Testis (tissue), 2 donors: ENCODE measurements at regions not wholly inside any gene's neighbourhood (a gene's known extent, or its start where the extent isn't known, plus 50 kb on each side); places are given as distances from the start of the nearest gene placed in this dataset.
A peak's percentile ranks its signal among the peaks of the same experiment; 100 is the strongest.

Experiments
- DNase-seq: peaks from one replicate; pipeline ENCODE4 v3.0.0-alpha.2; 2019
- H3K27ac ChIP-seq, 2 donors: fragments of 200-600 bp; sonication (generic); one replicate each; pipeline ENCODE4 v1.5.1; 2019
- H3K27me3 ChIP-seq: fragments of 200-600 bp; sonication (generic); one replicate; pipeline ENCODE4 v1.5.1; 2019
- H3K36me3 ChIP-seq: fragments of 200-600 bp; sonication (generic); one replicate; pipeline ENCODE4 v1.5.1; 2017; ENCODE audit warnings: low read depth; ENCODE audit errors: missing control alignments
- H3K4me1 ChIP-seq: fragments of 200-600 bp; sonication (generic); one replicate; pipeline ENCODE4 v1.5.1; 2019
- H3K4me3 ChIP-seq, 2 donors: fragments of 200-600 bp; sonication (generic); one replicate each; pipeline ENCODE4 v1.5.1; 2017 to 2019
- H3K9me3 ChIP-seq: fragments of 200-600 bp; sonication (generic); one replicate; pipeline ENCODE4 v1.5.1; 2017
- CTCF ChIP-seq, 3 experiments: fragments of 450-650 bp in 2 of 3; fragments of 200-600 bp in 1 of 3; sonication (generic) in 1 of 3; IDR thresholded peaks; one replicate each; pipeline ENCODE4 v1.5.1; 2016 to 2019; ENCODE audit warnings: antibody characterized with exemption in 3 of 3, mild to moderate bottlenecking in 2 of 3, moderate library complexity in 1 of 3
- POLR2A ChIP-seq: fragments of 450-650 bp; IDR thresholded peaks from one replicate; pipeline ENCODE4 v1.6.1; 2017; ENCODE audit warnings: antibody characterized with exemption, mild to moderate bottlenecking, moderate library complexity
- WGBS, 2 donors: methylation state at CpG; one replicate each; pipeline ENCODE4 v1.1.5; 2018; 5-methylcytosine and 5-hydroxymethylcytosine counted together
- intact Hi-C: fragments of 100-400 bp; cut with DNase I; formaldehyde crosslinking; loops from one replicate; pipeline ENCODE4 v1.15.1; 2023; ENCODE audit warnings: low total_unique reads

- peak overlapping the region in 1 of 2 donors; percentile 28 for H3K27ac ChIP-seq
- peaks cover 5% of the 10 kb centered on the region for H3K4me1 ChIP-seq
- H3K27me3 ChIP-seq, result no peaks in the 10 kb centered on the region
- H3K9me3 ChIP-seq, result no peaks in the 10 kb centered on the region
- WGBS, 2 donors, result 66 to 68% methylated on average over 5 of the region's 5 CpGs
- intact Hi-C loops, result no loop called here
- no peak for DNase-seq
- no peak overlapping the region for H3K4me3 ChIP-seq
- TF ChIP-seq CTCF (IDR thresholded peaks at IDR 0.05) (no peak), POLR2A (no peak)
- H3K36me3 ChIP-seq, result no peaks in the 10 kb centered on the region
Measured at GRCh38 chr3:105958237-105959000, 89.6 kb upstream of the CBLB start.

GRCh38 chr3:105959851-105960250 is 91.0 kb upstream of the CBLB start:
- Histone ChIP-seq H3K27me3 (no peaks in the 10 kb centered on the region), H3K27ac (peak overlapping the region in 1 of 2 donors; percentile 32), H3K9me3 (no peaks in the 10 kb centered on the region), H3K36me3 (no peaks in the 10 kb centered on the region), H3K4me3 (no peak overlapping the region), H3K4me1 (peaks cover 5% of the 10 kb centered on the region)
- DNase-seq, result no peak
- no peak for TF ChIP-seq POLR2A
- TF ChIP-seq CTCF (IDR thresholded peaks at IDR 0.05), result no peak
- 32 to 38% methylated on average over 3 of the region's 3 CpGs for WGBS, 2 donors
- intact Hi-C loops, result no loop called here

GRCh38 chr3:105960381-105960780 is 91.6 kb upstream of the CBLB start:
- Histone ChIP-seq H3K4me1 (peaks cover 5% of the 10 kb centered on the region), H3K36me3 (no peaks in the 10 kb centered on the region), H3K27me3 (no peaks in the 10 kb centered on the region), H3K9me3 (no peaks in the 10 kb centered on the region), H3K27ac (peak overlapping the region in 1 of 2 donors; percentile 37), H3K4me3 (no peak overlapping the region)
- TF ChIP-seq CTCF (IDR thresholded peaks at IDR 0.05) (no peak), POLR2A (no peak)
- intact Hi-C loops, result no loop called here
- DNase-seq, result peak; percentile 37
- WGBS, 2 donors, result 55 to 71% methylated on average over 5 of the region's 5 CpGs

- peaks cover 8% of the 10 kb centered on the region for H3K4me1 ChIP-seq
- H3K27me3 ChIP-seq, result no peaks in the 10 kb centered on the region
- intact Hi-C loops, result no loop called here
- WGBS, 2 donors, result 61 to 82% methylated on average over 1 of the region's 1 CpG
- H3K4me3 ChIP-seq, result no peak overlapping the region
- no peaks in the 10 kb centered on the region for H3K36me3 ChIP-seq
- TF ChIP-seq POLR2A (no peak), CTCF (IDR thresholded peaks at IDR 0.05) (no peak)
- no peaks in the 10 kb centered on the region for H3K9me3 ChIP-seq
- DNase-seq, result no peak
- H3K27ac ChIP-seq, result no peak overlapping the region
Measured at GRCh38 chr3:105963161-105963560, 94.3 kb upstream of the CBLB start.

- intact Hi-C loops, result no loop called here
- Histone ChIP-seq H3K4me3 (no peak overlapping the region), H3K4me1 (peaks cover 3% of the 10 kb centered on the region), H3K27ac (no peak overlapping the region), H3K9me3 (no peaks in the 10 kb centered on the region), H3K36me3 (no peaks in the 10 kb centered on the region), H3K27me3 (no peaks in the 10 kb centered on the region)
- no peak for DNase-seq
- no peak for TF ChIP-seq CTCF (IDR thresholded peaks at IDR 0.05)
- no peak for TF ChIP-seq POLR2A
- WGBS, 2 donors, result 30 to 37% methylated on average over 3 of the region's 3 CpGs
Measured at GRCh38 chr3:105965384-105965783, 96.6 kb upstream of the CBLB start.
